BLaER1 treated with 17β-estradiol and CSF1 and Interleukin-3, amounts not matched to agents 10 nM and 100 nM (cell line): ENCODE measurements at regions not wholly inside any gene's neighbourhood (a gene's known extent, or its start where the extent isn't known, plus 50 kb on each side); places are given as distances from the start of the nearest gene placed in this dataset.

Source experiments
- H3K27ac ChIP-seq, 11 experiments: shearing (Covaris generic); formaldehyde crosslinking; 2 replicates each; pipeline ENCODE4 v1.8.1; 2022
- H3K27me3 ChIP-seq, 11 experiments: shearing (Covaris generic); formaldehyde crosslinking; 2 replicates each; pipeline ENCODE4 v1.8.1; 2022
- H3K36me3 ChIP-seq, 11 experiments: shearing (Covaris generic); formaldehyde crosslinking; 2 replicates each; pipeline ENCODE4 v1.8.1; 2022
- H3K4me1 ChIP-seq, 10 experiments: shearing (Covaris generic); formaldehyde crosslinking; 2 replicates each; pipeline ENCODE4 v1.8.1; 2022
- H3K4me2 ChIP-seq, 11 experiments: shearing (Covaris generic); formaldehyde crosslinking; 2 replicates each; pipeline ENCODE4 v1.8.1; 2022
- H3K4me3 ChIP-seq, 10 experiments: shearing (Covaris generic); formaldehyde crosslinking; 2 replicates each; pipeline ENCODE4 v1.8.1; 2022
- H3K9ac ChIP-seq, 11 experiments: shearing (Covaris generic); formaldehyde crosslinking; 2 replicates each; pipeline ENCODE4 v1.8.1; 2022
- H3K9me3 ChIP-seq, 11 experiments: shearing (Covaris generic); formaldehyde crosslinking; replicated peaks in 1 of 11; 2 replicates each; pipeline ENCODE4 v1.8.1; 2022
- H4K20me1 ChIP-seq, 11 experiments: shearing (Covaris generic); formaldehyde crosslinking; 2 replicates each; pipeline ENCODE4 v1.8.1; 2022
- Cebpa-rat ChIP-seq, 11 experiments: shearing (Covaris generic); IDR thresholded peaks; 2 replicates each; pipeline ENCODE4 v1.8.1; 2022

DNA sequence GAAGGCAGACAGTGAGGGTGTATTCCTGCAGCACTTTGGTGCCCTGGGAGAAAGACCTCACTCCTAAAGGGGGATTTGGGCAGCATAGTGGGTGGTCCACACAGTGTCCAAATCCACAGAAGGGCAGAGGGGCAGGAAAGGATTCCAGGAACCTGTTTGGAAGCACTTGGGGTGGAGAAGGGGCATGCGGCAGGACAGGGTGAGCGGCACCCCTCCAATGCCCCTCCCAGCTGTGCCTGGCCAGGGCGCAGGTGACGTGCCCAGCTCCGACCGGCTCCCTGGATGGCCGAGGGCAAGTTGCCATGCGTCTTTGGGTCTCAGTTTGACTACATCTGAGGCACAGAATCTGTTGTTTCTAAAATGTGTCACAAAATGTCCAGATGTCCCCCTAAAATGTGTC is 66.5 kb upstream of the HMX1 start:
- Histone ChIP-seq H3K36me3 (no peaks in the 10 kb centered on the region), H3K4me1 (no peaks in the 10 kb centered on the region), H3K4me2 (no peak overlapping the region), H3K4me3 (no peak overlapping the region), H3K27me3 (no peaks in the 10 kb centered on the region), H3K9me3 (peaks cover 19 to 32% (median 26%) of the 10 kb centered on the region in 11 experiments), H3K9ac (no peak overlapping the region), H4K20me1 (no peaks in the 10 kb centered on the region), H3K27ac (no peak overlapping the region)
- TF ChIP-seq Cebpa-rat (IDR thresholded peaks at IDR 0.05), result no peak

DNA sequence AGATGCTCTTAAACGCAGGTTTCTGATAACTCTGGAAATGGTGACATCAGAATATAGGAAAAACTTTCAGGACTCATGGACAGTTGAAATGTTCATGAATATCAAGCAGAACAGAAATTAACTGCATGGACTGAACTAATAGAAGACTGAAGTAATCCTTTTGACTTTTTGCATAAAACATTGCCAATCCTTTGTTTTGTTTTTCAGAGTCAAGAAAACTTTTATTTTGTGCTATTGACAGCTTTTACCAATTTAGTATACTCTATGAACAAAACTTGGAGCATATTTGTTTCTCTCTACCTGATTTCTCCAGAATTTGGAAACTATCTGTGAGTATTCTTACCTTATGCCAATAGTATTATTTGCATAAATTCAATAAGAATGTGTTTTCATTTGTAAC is 61.2 kb upstream of the HMX1 start:
- no peak overlapping the region for H3K4me3 ChIP-seq
- no peak overlapping the region for H3K4me2 ChIP-seq
- peaks cover 43 to 65% (median 53%) of the 10 kb centered on the region in 11 experiments for H3K9me3 ChIP-seq
- no peak overlapping the region for H3K27ac ChIP-seq
- H3K27me3 ChIP-seq, result no peaks in the 10 kb centered on the region
- no peaks in the 10 kb centered on the region for H4K20me1 ChIP-seq
- H3K9ac ChIP-seq, result no peak overlapping the region
- no peak for TF ChIP-seq Cebpa-rat (IDR thresholded peaks at IDR 0.05)
- H3K4me1 ChIP-seq, result peaks cover 0 to 4% (median 0%) of the 10 kb centered on the region in 10 experiments; a peak in 2 of 20 replicates
- no peaks in the 10 kb centered on the region for H3K36me3 ChIP-seq

DNA sequence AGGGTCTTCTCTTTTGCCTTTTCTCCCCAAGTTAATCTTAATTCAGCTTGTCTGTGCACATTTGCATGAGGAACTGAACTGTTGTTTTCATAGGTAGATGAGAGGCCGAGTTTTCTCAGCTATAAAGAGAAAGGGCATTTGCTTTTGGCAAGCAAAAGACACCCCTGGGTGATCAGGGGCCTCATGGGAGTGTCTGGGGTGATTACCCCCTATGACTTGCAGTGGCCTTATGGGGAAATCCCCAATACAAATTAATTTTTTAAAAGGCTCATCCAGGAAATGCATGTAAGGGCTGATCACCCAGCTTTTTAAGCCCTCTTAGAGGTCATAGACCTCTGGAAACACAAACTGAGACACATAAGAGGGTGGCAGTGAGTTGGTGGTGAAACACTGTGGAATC is 56.4 kb upstream of the HMX1 start:
- Histone ChIP-seq H3K27ac (no peak overlapping the region), H3K4me3 (no peak overlapping the region), H3K4me1 (peaks cover 0 to 6% (median 0%) of the 10 kb centered on the region in 10 experiments; a peak in 2 of 20 replicates), H3K4me2 (peak overlapping the region in 2 of 11 experiments; percentile 18 to 21; a peak in 4 of 22 replicates), H4K20me1 (no peaks in the 10 kb centered on the region), H3K27me3 (no peaks in the 10 kb centered on the region), H3K36me3 (no peaks in the 10 kb centered on the region), H3K9me3 (peaks cover 31 to 52% (median 43%) of the 10 kb centered on the region in 11 experiments), H3K9ac (no peak overlapping the region)
- no peak for TF ChIP-seq Cebpa-rat (IDR thresholded peaks at IDR 0.05)

DNA sequence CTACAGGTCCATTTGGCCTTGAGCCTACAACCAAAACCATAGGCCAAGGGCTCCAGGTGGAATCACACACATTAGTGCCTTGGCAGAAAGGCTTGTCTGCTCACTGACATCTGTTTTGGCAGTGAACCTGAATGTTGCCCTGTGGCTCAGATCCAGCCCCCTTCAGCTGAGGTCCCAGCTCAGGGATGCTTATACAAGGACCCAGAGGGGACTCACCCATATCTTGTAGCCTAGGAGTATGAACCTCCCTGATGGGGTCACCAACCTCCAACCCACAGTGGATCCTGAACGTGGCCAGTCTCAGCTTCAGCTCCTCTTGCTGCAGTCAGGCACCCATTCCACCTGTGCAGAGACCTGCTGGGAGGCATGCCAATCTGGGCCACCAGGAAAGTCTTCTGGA is 50.8 kb upstream of the HMX1 start:
- Histone ChIP-seq H4K20me1 (0 out of 22 replicates have a peak, but pooled peaks cover 0 to 3% (median 0%) of the 10 kb centered on the region in 11 experiments), H3K27me3 (no peaks in the 10 kb centered on the region; a peak in 1 of 22 replicates), H3K36me3 (no peaks in the 10 kb centered on the region), H3K4me3 (no peak overlapping the region), H3K27ac (no peak overlapping the region), H3K4me1 (peaks cover 0 to 11% (median 6%) of the 10 kb centered on the region in 10 experiments; a peak in 8 of 20 replicates), H3K9me3 (peaks cover 16 to 31% (median 24%) of the 10 kb centered on the region in 11 experiments), H3K4me2 (no peak overlapping the region), H3K9ac (no peak overlapping the region)
- TF ChIP-seq Cebpa-rat (IDR thresholded peaks at IDR 0.05), result no peak

DNA sequence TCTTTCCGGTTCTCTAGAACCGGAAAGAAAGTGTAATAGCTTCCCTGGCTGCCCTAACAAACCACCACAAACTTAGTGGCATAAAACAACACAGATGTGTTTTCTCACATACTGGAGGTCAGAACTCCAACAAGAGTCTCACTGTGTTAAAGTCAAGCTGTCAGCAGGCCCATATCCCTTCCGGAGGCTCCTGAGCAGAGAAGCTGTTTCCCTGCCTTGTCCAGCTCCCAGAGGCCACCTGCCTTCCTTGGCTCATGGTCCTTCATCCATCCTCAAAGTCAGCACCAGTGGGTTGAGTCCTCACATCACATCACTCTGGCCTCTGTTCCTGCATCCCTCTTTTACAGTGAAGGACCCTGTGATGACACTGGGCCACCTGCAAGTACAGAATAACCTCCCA is 49.8 kb upstream of the HMX1 start:
- no peak for TF ChIP-seq Cebpa-rat (IDR thresholded peaks at IDR 0.05)
- H3K4me2 ChIP-seq, result no peak overlapping the region
- H3K4me1 ChIP-seq, result peaks cover 0 to 12% (median 6%) of the 10 kb centered on the region in 10 experiments; a peak in 8 of 20 replicates
- no peak overlapping the region for H3K27ac ChIP-seq
- no peak overlapping the region for H3K9ac ChIP-seq
- peaks cover 0 to 7% (median 0%) of the 10 kb centered on the region in 11 experiments; a peak in 2 of 22 replicates for H4K20me1 ChIP-seq
- H3K9me3 ChIP-seq, result peaks cover 16 to 31% (median 24%) of the 10 kb centered on the region in 11 experiments
- no peaks in the 10 kb centered on the region; a peak in 1 of 22 replicates for H3K27me3 ChIP-seq
- no peak overlapping the region for H3K4me3 ChIP-seq
- no peaks in the 10 kb centered on the region for H3K36me3 ChIP-seq
